ENCODE measurements at regions not wholly inside any gene's neighbourhood (a gene's known extent, or its start where the extent isn't known, plus 50 kb on each side); places are given as distances from the start of the nearest gene placed in this dataset.

GRCh38 chr3:98954242-98954641 lies 52.7 kb upstream of the DCBLD2 start:
- Histone ChIP-seq H3K79me1 (ENCODE audit: insufficient read depth, low read depth, low read length, poor library complexity, severe bottlenecking) (no peaks in the 10 kb centered on the region), H3K14ac (ENCODE audit: insufficient read depth, low read length) (no peak overlapping the region), H3K9me3 (ENCODE audit: control insufficient read depth, low read depth, low read length) (no peaks in the 10 kb centered on the region), H3K4ac (ENCODE audit: low read depth, low read length) (no peak overlapping the region), H2BK15ac (ENCODE audit: low read depth, low read length) (no peak overlapping the region), H3K79me2 (ENCODE audit: insufficient read depth, low read length) (no peaks in the 10 kb centered on the region), H3K9ac (ENCODE audit: extremely low read depth, insufficient read length, low read length) (no peak overlapping the region), H4K5ac (ENCODE audit: insufficient read length, low read depth, low read length) (no peak overlapping the region), H3K4me1 (ENCODE audit: insufficient read depth, low read length) (no peaks in the 10 kb centered on the region), H3K4me2 (ENCODE audit: insufficient read depth, insufficient read length, low read length) (no peak overlapping the region), H2AK5ac (ENCODE audit: insufficient read length, low read length) (no peak overlapping the region), H3K23me2 (ENCODE audit: insufficient read length, low read depth, low read length, poor library complexity, severe bottlenecking) (no peaks in the 10 kb centered on the region), H3K56ac (ENCODE audit: insufficient read length, low read depth, low read length) (no peak overlapping the region), H4K20me1 (ENCODE audit: control insufficient read depth, insufficient read depth, insufficient read length) (no peaks in the 10 kb centered on the region), H4K91ac (ENCODE audit: insufficient read length, low read depth, low read length) (no peak overlapping the region), H2AFZ (ENCODE audit: low read length) (no peak overlapping the region), H2BK20ac (ENCODE audit: low read depth, low read length, poor library complexity, severe bottlenecking) (no peak overlapping the region), H3K27me3 (ENCODE audit: insufficient read depth, low read length) (no peaks in the 10 kb centered on the region), H3K18ac (ENCODE audit: insufficient read length, low read depth, low read length) (no peak overlapping the region), H3K23ac (ENCODE audit: insufficient read length, low read depth, low read length) (no peak overlapping the region), H2BK120ac (ENCODE audit: low read depth, low read length, poor library complexity, severe bottlenecking) (no peak overlapping the region), H2BK5ac (ENCODE audit: insufficient read length, low read length) (no peak overlapping the region), H4K8ac (replicated peaks; ENCODE audit: insufficient read length, low read depth, low read length) (no peak overlapping the region), H3K27ac (ENCODE audit: insufficient read length, low read depth, low read length) (no peak overlapping the region), H3T11ph (ENCODE audit: low read length) (no peak overlapping the region), H2BK12ac (ENCODE audit: insufficient read length, low read depth, low read length) (no peak overlapping the region)
- WGBS (ENCODE audit: extremely low coverage, insufficient read length, low lambda C conversion rate) = no CpG with 5 or more reads among the region's 1 CpG
- no peak for TF ChIP-seq CTCF (conservative IDR thresholded peaks at IDR 0.05)
- no peaks in the 10 kb centered on the region; a peak in 1 of 7 replicates for H3K36me3 Mint-ChIP-seq (ENCODE audit: insufficient read depth in 1 of 3, low read depth in 3 of 3)
- peaks cover 3 to 4% of the 10 kb centered on the region in 2 experiments; a peak in 2 of 4 replicates for H3K4me1 Mint-ChIP-seq
- H3K9me3 Mint-ChIP-seq = no peaks in the 10 kb centered on the region; a peak in 1 of 5 replicates
- no peaks in the 10 kb centered on the region for H3K27me3 Mint-ChIP-seq (ENCODE audit: low read depth)
- no peak overlapping the region for H3K4me3 Mint-ChIP-seq
- no peak overlapping the region for H3K27ac Mint-ChIP-seq
- no peak for DNase-seq
